ENCODE measurements at regions not wholly inside any gene's neighbourhood (a gene's known extent, or its start where the extent isn't known, plus 50 kb on each side); places are given as distances from the start of the nearest gene placed in this dataset.

DNA sequence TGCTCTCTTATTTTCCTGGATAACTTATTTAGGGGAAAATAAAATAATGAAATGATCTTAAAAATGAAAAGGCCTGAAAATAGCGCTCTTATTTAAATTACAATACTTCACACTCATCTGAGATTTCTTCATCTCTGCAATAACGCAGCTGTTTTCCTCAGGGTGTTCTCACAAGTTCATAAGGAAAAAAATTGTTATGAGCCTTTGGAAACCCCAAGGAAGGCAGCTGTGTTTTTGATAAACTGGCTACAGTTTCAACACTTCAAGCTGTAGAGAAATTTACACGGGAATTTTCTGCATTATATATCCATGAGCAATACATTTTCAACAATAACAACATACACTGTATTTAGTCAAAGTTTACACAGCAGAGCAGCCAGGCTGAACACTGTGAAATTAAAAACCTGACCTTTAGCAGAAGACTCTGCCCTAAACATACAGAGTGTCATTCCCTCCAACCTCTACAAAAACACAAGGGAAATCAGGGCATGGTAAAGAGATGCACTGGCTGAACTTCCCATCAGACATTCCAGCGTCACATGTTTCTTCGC is 959.6 kb downstream of the SLC4A3 start:
- no peaks in the 10 kb centered on the region for H3K36me3 ChIP-seq (replicated peaks in 1 of 2)
- DNase-seq: no peak
- intact Hi-C loops (cut with DNase I): no loop called here
- H3K4me1 ChIP-seq (replicated peaks in 1 of 2): no peaks in the 10 kb centered on the region
- H3K27ac ChIP-seq: no peak overlapping the region
- H3K27me3 ChIP-seq: no peaks in the 10 kb centered on the region
- no peak for TF ChIP-seq POLR2A (IDR thresholded peaks at IDR 0.05)
- TF ChIP-seq, protein P1, sequence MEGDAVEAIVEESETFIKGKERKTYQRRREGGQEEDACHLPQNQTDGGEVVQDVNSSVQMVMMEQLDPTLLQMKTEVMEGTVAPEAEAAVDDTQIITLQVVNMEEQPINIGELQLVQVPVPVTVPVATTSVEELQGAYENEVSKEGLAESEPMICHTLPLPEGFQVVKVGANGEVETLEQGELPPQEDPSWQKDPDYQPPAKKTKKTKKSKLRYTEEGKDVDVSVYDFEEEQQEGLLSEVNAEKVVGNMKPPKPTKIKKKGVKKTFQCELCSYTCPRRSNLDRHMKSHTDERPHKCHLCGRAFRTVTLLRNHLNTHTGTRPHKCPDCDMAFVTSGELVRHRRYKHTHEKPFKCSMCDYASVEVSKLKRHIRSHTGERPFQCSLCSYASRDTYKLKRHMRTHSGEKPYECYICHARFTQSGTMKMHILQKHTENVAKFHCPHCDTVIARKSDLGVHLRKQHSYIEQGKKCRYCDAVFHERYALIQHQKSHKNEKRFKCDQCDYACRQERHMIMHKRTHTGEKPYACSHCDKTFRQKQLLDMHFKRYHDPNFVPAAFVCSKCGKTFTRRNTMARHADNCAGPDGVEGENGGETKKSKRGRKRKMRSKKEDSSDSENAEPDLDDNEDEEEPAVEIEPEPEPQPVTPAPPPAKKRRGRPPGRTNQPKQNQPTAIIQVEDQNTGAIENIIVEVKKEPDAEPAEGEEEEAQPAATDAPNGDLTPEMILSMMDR (IDR thresholded peaks at IDR 0.05): no peak
- 62 to 67% (median 64%) methylated on average over 5 of the region's 5 CpGs for WGBS, 4 donors
- no peak overlapping the region for H3K4me3 ChIP-seq
- H3K9me3 ChIP-seq (replicated peaks in 1 of 3): no peaks in the 10 kb centered on the region

GRCh38 chr2:220588148-220588547 is 960.7 kb downstream of the SLC4A3 start:
- no peaks in the 10 kb centered on the region for H3K36me3 ChIP-seq (replicated peaks in 1 of 2)
- DNase-seq: no peak
- no peaks in the 10 kb centered on the region for H3K27me3 ChIP-seq
- intact Hi-C loops (cut with DNase I): no loop called here
- H3K4me1 ChIP-seq (replicated peaks in 1 of 2): no peaks in the 10 kb centered on the region
- H3K4me3 ChIP-seq: no peak overlapping the region
- no peak for TF ChIP-seq POLR2A (IDR thresholded peaks at IDR 0.05)
- TF ChIP-seq, protein P1 (IDR thresholded peaks at IDR 0.05): no peak
- no peak overlapping the region for H3K27ac ChIP-seq
- 76 to 94% (median 87%) methylated on average over 5 of the region's 5 CpGs for WGBS, 4 donors
- H3K9me3 ChIP-seq (replicated peaks in 1 of 3): no peaks in the 10 kb centered on the region

GRCh38 chr2:220590476-220590875 is 963.0 kb downstream of the SLC4A3 start:
- H3K9me3 ChIP-seq (replicated peaks in 1 of 3): no peaks in the 10 kb centered on the region
- intact Hi-C loops (cut with DNase I): no loop called here
- H3K36me3 ChIP-seq (replicated peaks in 1 of 2): no peaks in the 10 kb centered on the region
- H3K27me3 ChIP-seq: no peaks in the 10 kb centered on the region
- H3K4me1 ChIP-seq (replicated peaks in 1 of 2): no peaks in the 10 kb centered on the region
- H3K27ac ChIP-seq: no peak overlapping the region
- TF ChIP-seq, protein P1 (IDR thresholded peaks at IDR 0.05): no peak
- TF ChIP-seq POLR2A (IDR thresholded peaks at IDR 0.05): no peak
- H3K4me3 ChIP-seq: no peak overlapping the region
- no peak for DNase-seq
- 92 to 100% (median 95%) methylated on average over 1 of the region's 1 CpG for WGBS, 4 donors

DNA sequence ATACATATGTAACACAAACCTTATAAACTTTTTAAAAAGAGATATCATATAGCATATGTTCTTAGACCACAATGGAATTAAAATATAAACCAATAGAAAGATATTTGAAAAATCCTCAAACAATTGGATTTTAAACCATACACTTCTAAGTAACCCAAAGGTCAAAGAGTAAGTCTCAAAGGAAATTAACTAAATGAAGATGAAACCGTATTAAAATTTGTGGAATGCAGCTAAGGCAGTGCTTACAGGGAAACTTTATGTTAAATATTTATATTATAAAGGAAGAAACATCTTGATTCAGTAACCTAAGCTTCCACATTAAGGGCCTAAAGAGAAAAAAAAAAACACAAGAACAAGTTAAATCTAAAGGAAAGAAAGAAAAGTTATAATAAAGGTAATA is 966.1 kb downstream of the SLC4A3 start:
- no peak overlapping the region for H3K4me3 ChIP-seq
- no peaks in the 10 kb centered on the region for H3K9me3 ChIP-seq (replicated peaks in 1 of 3)
- no peaks in the 10 kb centered on the region for H3K27me3 ChIP-seq
- H3K4me1 ChIP-seq (replicated peaks in 1 of 2): no peaks in the 10 kb centered on the region
- 31 to 86% (median 66%) methylated on average over 1 of the region's 1 CpG for WGBS, 4 donors
- intact Hi-C loops (cut with DNase I): no loop called here
- no peaks in the 10 kb centered on the region for H3K36me3 ChIP-seq (replicated peaks in 1 of 2)
- no peak for DNase-seq
- TF ChIP-seq, protein P1 (IDR thresholded peaks at IDR 0.05): no peak
- no peak for TF ChIP-seq POLR2A (IDR thresholded peaks at IDR 0.05)
- H3K27ac ChIP-seq: no peak overlapping the region
